ENCODE measurements at regions not wholly inside any gene's neighbourhood (a gene's known extent, or its start where the extent isn't known, plus 50 kb on each side); places are given as distances from the start of the nearest gene placed in this dataset.
"Not testable (repeated sequence)": the region's sequence is repeated elsewhere in the genome, so short reads cannot be mapped to it uniquely, and the experiment has no call there.

GRCh38 chr7:152504367-152504766 is 68.6 kb upstream of the KMT2C start:
- no peak for DNase-seq (ENCODE audit: low read depth in 3 of 3)

- DNase-seq (ENCODE audit: low read depth in 3 of 3): no peak
Measured at GRCh38 chr7:152502813-152503790, 67.3 kb upstream of the KMT2C start.

GRCh38 chr7:152501506-152501905 is 65.7 kb upstream of the KMT2C start:
- no peak for DNase-seq (ENCODE audit: low read depth in 3 of 3)

- not testable (repeated sequence) for DNase-seq (ENCODE audit: low read depth in 3 of 3)
Measured at GRCh38 chr7:152499969-152500368, 64.2 kb upstream of the KMT2C start.

GRCh38 chr7:152495867-152496266 is 60.1 kb upstream of the KMT2C start:
- no peak for DNase-seq (ENCODE audit: low read depth in 3 of 3)

GRCh38 chr7:152492952-152493351 is 57.1 kb upstream of the KMT2C start:
- DNase-seq (ENCODE audit: low read depth in 3 of 3): no peak

GRCh38 chr7:152489044-152489443 is 53.2 kb upstream of the KMT2C start:
- DNase-seq (ENCODE audit: low read depth in 3 of 3): no peak

- DNase-seq (ENCODE audit: low read depth in 3 of 3): no peak
Measured at GRCh38 chr7:152486968-152487367, 51.2 kb upstream of the KMT2C start.

GRCh38 chr7:152485826-152486225 is 50.0 kb upstream of the KMT2C start:
- no peak for DNase-seq (ENCODE audit: low read depth in 3 of 3)

All from stimulated activated CD4-positive, alpha-beta T cell treated with anti-CD3 and anti-CD28 coated beads, TNF-alpha, amount 100 ng/mL, for 24 hours (primary cell).